HS-27A (cell line): ENCODE measurements at regions not wholly inside any gene's neighbourhood (a gene's known extent, or its start where the extent isn't known, plus 50 kb on each side); places are given as distances from the start of the nearest gene placed in this dataset.
"Not testable (repeated sequence)": the region's sequence is repeated elsewhere in the genome, so short reads cannot be mapped to it uniquely, and the experiment has no call there.

Source experiments
- DNase-seq: peaks from one replicate; pipeline ENCODE4 v3.0.0-alpha.2; 2012; ENCODE audit warnings: low read depth, missing footprints

DNA sequence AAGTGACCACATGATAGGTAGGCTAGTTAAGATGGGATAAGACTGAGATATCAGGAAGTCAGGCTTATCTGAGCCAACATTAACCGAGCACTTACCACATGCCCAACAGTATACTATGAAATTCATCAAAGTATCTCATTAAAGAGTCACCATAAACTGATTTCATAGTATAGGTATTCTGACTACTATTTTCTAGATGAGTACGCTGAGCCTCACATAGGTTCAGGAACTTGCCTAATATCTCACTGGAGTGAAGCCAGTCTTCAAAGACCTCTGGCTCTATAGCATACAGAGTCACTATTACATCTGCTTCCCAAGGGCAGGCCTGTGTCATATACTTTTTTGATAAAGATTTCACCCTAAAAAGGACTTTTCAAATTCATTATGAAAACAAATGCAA is 115.6 kb upstream of the NGF start:
- DNase-seq = no peak

DNA sequence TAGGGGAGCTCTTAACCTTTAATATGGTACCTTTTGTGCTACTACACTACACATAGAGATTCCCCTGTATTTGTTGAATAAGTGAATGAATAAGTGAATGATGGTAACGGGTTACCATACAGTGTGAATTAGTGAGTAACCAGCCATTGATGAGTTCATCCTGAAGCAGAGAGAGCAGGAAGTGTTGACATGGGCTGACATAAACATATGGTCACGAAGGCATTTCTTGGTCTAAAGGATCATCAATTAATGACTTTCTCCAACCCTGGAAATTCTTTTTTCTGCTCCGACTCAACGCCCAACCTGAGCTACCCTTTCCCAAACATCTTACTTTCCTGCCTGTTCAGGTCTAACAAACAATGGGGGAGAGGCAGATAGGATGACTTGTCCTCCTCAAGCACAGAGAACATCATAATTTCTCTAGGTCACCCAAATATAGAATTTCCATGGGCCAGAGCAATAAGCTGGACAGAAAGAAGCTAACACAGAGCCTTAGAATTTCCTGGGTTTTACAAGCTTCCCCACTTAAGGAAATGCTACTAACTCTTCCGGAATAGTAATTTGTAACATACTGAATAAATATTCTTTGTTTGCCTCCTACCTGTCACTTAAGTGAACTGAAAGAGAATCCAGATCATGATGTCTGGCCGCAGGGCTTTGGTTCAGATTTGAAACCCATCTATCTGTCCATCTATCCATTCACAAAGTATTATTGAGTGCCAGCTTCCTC is 114.7 kb upstream of the NGF start:
- no peak for DNase-seq

DNA sequence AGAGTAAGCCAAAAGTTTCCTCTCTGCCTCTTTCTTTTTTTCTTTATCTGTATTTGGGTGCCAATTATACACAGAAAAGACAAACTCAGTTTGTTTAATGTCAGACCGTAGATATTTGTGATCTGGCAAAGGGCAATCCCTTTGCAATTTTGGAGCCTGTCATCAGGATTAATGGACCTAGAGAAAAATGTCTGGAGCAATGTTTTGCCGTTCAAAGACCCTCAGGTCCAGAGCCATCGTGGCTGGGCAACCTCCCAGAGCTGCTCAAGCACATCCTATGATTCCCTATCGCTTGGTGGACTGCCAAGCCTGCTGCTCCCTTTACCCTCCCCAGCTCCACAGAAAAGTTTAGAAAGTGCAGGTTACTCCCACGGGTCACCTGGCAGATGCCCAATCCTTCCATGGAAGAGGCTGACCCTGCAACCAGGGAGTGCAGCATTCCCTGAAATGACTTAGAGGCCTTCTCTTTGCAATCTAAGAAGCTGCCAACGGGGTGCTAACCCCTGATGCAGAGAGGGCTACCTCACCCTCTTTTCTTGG is 112.5 kb upstream of the NGF start:
- no peak for DNase-seq

DNA sequence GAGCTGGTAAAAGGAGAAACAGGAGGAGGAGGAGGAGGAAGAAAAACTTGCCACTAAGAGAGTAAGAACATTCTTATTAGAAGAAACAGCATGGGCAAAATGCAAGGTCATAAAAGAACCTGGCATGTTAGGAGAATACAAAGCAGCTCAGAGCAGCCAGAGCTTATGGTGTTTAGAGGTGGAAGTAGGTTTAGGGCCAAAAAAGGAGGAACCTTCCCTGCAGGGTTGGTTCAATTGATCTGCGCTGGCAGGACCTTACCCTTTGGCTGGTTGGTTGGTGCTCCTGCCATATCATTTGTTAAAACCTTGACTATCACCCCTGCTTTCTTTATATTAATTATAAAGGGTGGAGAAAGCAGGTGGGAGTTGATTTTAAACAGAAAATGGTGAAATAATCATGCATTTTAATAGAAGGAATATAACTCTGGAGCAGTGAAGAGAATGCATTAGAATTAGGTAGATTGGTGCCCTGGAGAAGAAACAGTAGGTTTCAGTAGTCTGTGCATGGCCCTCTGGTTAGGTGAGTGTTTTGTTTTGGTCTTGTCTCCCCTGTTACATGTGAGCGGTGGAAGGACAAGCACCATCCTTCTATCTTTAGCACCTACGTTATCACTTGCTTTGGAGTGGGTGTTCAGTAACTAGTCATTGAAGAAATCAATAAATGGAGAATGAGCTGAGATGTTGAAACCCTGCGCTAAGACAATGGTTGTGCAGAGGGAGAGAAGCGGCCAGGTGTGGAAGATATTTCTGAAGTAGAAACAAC is 110.4 kb upstream of the NGF start:
- DNase-seq = no peak

DNA sequence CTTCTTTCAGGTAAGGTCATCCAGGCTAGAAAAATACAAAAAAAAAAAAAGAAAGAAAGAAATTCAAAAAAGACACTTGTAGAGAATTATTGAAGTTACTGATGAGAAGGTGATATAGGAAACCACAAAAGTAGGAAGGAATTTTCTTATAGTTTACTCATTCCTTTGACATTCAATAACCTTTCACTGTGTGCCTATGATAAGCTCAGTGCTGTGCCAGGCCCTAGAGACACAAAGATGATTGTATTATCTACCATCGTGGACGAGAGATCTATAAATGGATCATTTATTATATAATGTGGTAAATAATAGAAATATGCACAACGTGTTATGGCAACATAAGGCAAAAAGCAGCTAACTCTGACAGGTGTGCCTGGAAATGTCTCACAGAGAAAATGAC is 109.6 kb upstream of the NGF start:
- DNase-seq = no peak

DNA sequence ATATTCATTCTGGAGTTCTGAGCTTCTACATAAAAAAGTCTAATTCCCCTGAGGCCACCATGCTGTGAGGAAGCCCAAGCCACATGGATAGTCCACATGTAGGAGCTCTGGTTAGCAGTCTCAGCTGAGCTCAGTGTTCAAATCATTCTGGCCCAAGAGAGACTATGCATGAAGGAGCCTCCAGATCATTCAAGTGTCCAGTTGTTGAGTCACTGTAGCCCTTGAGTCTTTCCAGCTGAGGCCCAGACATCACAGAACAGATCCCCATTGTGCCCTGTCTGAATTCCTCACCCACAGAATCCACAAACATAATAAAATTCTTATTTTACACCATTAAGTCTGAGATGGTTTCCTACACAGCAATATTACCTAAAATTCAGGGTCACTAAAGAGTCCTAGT is 107.0 kb upstream of the NGF start:
- DNase-seq = no peak

DNA sequence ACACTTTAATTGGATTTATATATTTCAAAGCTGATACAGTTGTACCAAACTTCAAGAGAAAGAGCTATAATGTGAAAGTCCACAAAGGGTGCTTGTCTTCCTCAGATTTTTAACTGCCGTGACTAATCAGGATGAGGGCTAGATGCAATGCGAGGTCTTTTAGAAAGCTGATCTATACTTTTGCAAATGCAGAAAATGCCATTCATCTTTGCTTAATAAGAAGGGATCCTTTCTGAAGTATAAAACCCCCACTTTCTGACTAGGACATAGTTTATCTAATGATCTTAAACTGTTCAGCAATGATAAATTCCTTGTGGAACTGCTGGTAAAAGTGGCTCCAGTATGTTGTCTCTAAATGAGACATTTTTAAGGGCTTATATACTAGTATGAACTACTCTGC is 102.7 kb upstream of the NGF start:
- no peak for DNase-seq

DNA sequence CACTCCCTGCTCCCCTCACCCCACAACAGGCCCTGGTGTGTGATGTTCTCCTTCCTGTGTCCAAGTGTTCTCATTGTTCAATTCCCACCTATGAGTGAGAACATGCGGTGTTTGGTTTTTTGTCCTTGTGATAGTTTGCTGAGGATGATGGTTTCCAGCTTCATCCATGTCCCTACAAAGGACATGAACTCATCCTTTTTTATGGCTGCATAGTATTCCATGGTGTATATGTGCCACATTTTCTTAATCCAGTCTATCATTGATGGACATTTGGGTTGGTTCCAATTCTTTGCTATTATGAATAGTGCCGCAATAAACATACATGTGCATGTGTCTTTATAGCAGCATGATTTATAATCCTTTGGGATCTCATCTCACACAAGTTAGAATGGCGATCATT is 101.5 kb upstream of the NGF start:
- DNase-seq = not testable (repeated sequence)

DNA sequence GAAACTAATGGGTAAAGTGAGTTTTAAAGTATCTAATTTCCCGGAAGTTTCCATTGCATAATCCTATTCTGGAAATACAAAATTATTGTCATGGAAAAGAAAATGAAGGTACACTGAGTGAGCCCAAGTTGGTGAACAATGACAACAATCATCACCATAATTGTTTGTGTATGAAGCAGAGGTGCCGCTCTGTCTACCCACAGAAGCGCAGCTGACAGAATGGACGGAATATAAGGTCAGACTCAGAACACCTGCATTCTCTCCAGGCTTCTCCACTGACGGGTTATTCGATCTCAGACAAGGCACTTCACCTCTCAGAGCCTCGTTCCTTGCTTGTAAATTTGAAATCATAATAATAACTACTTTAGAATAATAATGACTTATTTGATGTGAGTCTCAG is 99.1 kb upstream of the NGF start:
- DNase-seq = no peak

DNA sequence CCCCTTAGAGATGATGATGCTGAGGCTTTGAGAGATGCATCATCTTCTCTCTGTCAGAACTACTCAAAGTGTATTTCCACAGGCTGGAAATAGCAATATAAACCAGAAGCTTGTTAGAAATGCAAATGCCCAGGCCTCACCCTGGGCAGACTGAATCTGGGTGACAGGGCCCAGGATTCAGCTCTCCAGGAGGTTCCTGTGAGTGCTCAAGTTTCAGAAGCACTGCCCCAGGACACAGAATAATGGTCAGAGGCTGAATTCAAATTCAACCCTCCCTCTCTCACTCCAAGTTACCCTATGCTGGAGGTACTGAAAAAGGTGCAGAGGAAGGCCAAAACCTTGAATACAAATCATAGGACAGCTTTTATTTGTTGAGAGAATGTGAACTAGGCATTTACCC is 98.5 kb upstream of the NGF start:
- DNase-seq = no peak

DNA sequence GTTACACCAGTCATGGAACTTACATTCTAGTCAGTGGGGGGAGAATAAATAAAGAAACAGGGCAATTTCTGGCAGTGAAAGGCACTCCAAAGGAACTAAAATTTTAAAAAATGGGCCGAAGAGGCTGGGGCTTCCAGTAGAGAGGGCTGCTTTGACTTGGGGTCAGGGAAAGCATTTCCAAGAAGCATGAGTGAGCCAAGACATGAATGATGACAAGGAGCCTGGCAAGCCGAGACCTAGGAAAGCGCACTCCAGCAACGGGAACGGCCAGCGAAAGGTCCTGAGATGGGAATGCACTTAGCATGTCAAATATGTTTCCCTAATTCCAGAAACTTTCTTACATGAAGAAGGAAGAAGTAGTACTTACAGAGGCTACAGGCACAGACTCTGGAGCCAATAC is 95.4 kb upstream of the NGF start:
- DNase-seq = no peak

DNA sequence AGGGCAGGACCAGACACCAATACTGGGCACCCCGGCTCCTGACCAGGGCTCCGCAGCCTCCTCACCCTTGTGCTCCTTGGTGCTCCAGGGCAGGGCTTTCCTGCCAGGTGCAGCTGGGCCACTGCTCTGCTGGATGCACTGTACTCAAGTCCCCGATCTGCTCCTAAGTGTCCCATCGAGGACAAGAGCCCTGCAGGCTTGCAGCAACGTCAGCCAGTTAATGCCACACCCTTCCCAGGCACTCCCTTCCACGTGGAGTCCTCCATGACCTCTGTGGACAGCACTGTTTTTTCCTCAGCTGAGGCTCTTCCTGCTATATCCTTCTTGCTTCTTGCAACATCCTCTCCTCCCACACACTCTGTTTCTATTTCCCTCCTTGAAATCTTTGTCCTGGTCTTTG is 94.0 kb upstream of the NGF start:
- DNase-seq = no peak

DNA sequence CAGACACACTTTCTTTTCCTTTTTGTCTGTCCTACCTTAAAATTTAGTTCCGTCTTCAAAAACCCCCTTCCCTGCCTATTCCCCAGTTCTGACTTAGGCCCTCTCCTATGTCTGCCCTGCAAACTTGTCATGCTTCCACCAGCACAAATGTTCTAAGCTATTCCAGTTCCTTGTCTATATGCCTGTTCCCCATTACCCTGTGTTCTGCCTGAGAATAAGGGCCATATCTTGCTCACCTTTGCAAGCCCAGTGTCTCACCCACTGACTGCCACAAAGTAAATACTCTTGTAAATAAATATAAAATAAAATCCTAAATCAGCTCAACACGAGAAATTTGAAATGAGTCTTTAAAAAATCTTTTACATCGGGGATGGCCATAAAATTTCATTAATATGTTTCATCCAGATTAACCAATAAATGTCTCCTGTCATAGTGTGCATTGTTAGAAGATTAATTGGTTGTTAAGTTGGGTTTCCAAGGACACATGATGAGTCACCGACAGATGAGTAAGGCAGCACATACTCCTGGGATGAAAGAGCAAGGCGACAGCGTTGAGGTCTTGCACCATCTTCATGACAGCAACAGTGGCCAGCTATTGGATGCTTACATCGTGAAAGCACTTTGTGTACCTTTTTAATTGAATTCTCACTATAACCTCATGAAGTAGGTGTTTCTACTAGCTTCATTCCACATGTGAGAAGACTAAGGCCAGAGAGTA is 92.6 kb upstream of the NGF start:
- DNase-seq = no peak

DNA sequence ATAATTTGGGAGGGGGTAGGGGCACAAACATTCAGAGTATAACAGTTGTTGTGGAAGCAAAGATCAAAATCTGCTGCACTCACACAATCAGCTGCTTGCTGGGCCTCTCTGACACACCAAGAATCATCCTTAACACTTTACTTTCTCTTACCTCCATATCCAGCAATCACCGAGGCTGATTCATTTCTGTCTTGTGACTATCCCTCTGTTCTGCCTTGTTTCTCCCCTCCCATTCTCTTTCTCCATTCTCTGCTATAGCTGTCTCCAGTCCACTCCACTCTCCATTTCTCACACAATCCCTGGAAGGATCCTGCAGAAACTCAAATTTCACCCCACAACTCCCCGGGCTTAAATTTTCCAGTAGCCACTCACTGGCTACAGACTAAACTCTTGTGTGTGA is 91.8 kb upstream of the NGF start:
- DNase-seq = no peak

DNA sequence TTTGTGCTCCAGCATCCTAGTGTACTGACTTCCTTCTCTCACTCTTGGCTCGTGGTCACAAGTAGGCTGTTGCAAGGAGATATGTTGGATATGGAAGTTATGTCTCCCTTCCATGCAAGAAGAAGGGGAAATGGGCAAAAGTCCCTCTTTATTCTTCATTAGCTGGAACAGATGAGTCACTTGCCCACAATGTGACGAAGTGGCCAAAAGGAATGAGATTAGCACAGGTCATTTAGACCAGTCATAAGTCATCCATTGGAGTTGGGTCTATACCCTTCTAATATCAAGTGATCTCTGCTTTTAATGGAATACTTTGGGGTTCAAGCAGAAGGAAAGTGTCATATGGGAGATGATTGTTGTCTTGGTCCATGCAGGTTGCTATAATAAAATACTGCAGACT is 91.2 kb upstream of the NGF start:
- DNase-seq = no peak

DNA sequence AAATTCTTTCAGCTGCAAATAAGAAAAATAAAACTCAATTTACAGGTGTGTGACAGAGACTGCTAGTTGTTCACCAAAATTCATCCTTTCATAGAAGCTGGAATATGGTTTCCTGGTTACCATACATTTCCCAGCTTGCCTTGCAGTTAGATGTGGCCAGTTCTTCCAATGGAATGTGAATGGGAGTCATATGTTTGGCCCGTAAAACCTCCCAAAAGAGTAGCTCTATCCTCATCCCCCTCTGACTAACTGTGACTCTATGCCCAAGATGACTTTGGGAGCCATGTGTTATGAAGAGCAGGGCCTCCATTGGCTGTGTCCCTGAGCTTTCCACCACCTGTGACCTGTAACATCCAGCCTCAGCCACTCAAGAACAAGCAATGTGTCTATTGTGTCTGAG is 90.6 kb upstream of the NGF start:
- DNase-seq = no peak

DNA sequence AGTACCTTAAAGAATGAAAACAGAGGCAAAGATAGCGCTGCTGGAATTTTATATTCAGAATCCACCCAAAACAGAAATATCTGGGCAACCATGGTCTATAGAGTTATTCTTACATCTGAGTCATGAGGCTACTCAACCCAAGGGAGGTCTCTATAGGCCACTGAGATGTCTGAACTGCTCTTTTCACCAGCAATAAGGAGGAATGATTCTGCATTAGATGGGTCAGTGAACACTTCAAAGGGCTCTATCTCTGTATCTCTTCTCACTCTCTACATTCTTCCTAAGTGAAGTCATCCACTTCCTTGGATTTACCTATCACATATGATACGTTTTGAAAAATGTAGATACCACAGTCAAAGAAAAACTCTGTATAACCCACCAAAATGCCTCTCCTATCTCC is 90.2 kb upstream of the NGF start:
- no peak for DNase-seq

DNA sequence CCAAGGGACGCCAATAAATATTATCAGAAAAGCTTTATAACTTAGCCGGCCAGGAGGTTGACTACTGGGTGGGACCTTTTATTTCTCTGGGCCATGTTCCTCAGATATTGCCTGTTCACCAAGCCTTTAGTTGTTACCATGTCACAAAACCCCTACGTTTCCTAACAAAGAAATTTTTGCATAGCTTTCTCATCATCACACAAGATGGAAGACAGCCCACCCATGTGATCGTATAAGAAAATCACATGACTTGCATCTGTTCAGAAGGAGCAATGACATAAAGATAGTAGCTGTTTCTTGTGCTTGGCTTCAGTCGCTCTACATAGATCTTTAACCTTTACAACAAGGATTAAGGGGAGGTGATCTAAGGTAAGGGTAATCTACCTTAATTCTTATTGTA is 88.9 kb upstream of the NGF start:
- DNase-seq = no peak

DNA sequence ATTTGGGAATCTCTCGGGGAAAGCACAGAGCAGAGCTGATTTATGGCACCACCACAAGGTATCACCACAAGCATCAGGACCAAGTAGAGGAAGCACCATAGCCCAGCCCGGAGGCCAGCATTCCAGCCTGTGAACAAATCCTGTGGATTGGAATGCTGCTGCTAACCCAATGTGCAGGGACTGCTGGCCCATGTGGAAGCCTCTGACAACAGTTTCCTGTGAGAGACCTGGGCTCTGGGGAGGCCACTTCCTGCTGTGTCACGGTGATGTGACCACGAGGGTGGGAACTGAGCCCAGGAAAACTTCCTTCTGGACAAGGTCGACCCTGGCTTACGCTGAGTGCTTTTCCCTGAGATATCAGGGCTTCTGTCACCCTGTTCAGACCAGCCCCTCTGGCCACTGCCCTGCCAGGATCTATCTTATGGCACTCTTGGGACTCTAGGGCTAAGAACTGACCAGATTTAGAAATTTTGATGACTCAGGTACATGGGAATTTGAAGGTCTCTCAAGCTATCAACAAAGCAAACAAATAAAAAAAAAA is 88.3 kb upstream of the NGF start:
- peak; percentile 95 for DNase-seq

DNA sequence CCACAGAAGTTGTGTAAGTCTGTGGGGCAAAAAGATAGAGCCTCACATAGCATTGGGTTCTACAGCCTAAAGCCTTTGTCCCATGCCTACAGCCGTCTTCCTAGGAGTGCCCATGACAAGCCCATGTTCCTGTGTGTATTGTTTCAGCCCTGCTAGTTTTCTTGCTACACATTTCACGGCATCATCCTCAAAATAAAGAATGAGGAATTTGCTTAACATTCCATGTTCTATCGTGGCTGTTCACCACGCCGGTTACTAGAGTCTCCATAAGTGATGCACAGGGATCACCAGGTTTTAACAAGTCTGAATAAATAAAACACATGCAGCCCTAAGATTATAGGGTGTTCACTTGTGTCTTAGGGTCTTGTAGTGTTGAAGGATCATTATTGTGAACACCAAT is 87.4 kb upstream of the NGF start:
- no peak for DNase-seq

DNA sequence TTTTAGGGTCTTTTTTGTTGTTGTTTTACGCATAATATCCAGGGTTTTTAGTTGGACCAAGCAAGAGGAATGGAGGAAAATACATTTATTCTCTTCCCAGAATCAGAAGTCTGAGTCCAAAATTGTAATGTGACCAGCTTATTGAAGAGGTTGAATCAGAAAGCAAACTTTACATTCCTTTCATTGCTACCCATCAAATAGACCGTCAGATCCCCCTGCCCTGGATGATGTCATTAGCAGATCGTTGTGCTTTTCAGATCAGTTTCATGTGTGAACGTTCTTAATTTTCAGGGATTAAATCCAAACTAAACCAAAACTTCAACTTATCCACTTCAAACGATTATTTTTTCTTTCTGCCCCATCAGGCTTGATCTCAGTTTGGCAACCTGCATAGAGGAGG is 85.7 kb upstream of the NGF start:
- no peak for DNase-seq

DNA sequence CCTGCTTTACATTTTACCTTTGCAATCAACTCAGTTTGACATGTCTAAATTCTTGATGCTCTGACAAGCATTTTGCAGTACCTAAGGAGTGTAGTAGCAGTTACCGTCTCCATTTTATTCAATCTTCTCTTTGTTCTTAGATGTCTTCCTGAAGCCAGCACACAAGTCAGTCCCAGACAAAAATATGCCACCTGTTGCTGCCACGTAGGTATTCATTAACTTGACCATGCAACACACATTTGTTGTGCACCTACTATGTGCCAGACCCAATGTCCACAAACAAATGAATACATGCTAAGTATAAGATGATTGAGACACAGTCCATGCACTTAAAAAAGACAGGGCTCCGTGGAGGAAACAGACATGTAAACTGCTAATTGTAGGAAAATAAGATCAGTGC is 81.5 kb upstream of the NGF start:
- DNase-seq = no peak

DNA sequence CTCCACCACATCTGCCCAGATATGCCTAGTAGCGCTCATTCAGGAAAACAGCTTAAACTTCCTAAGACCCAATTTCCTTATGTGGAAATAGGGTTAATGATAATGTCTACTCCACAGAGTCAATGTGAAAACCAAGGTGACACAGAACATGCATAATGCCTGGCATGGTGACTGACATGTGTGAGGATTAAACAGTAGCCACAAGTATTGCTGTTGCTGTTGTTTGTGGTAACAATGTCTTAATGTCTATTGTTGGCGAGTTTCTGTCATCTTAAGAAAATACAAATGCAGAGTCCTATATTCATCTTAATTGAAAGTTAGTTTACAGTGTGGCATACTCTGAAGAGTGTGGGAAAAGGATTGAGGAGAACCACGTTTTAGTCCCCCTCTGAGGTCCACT is 75.6 kb upstream of the NGF start:
- DNase-seq = no peak
